ENCODE measurements at regions not wholly inside any gene's neighbourhood (a gene's known extent, or its start where the extent isn't known, plus 50 kb on each side); places are given as distances from the start of the nearest gene placed in this dataset.

GRCh38 chr14:42676636-42677035 is 1070.0 kb downstream of the LRFN5 start:
- DNase-seq, result no peak

GRCh38 chr14:42673963-42674362 is 1067.3 kb downstream of the LRFN5 start:
- DNase-seq, result no peak

- DNase-seq, result no peak
These were observed 1065.0 kb downstream of the LRFN5 start for GRCh38 chr14:42671636-42672035.

- DNase-seq, result no peak
These were observed 1058.4 kb downstream of the LRFN5 start for GRCh38 chr14:42665083-42665482.

- DNase-seq, result no peak
These were observed 1057.5 kb downstream of the LRFN5 start for GRCh38 chr14:42664190-42664589.

- no peak for DNase-seq
These were observed 1048.0 kb downstream of the LRFN5 start for GRCh38 chr14:42654707-42655106.

- no peak for DNase-seq
These were observed 1036.1 kb downstream of the LRFN5 start for GRCh38 chr14:42642787-42643186.

- no peak for DNase-seq
These were observed 1026.9 kb downstream of the LRFN5 start for GRCh38 chr14:42633504-42634095.

- DNase-seq, result no peak
These were observed 1022.9 kb downstream of the LRFN5 start for GRCh38 chr14:42629553-42629952.

GRCh38 chr14:42628602-42629001 is 1021.9 kb downstream of the LRFN5 start:
- DNase-seq, result no peak

- no peak for DNase-seq
These were observed 1020.3 kb downstream of the LRFN5 start for GRCh38 chr14:42626986-42627385.

GRCh38 chr14:42624980-42625761 is 1018.5 kb downstream of the LRFN5 start:
- DNase-seq, result no peak

GRCh38 chr14:42617005-42617404 is 1010.3 kb downstream of the LRFN5 start:
- no peak for DNase-seq

GRCh38 chr14:42606839-42607238 is 1000.2 kb downstream of the LRFN5 start:
- no peak for DNase-seq

GRCh38 chr14:42602336-42602845 is 995.7 kb downstream of the LRFN5 start:
- DNase-seq, result no peak

- DNase-seq, result no peak
These were observed 965.4 kb downstream of the LRFN5 start for GRCh38 chr14:42572032-42572431.

GRCh38 chr14:42569227-42569626 is 962.6 kb downstream of the LRFN5 start:
- no peak for DNase-seq

- DNase-seq, result peak; percentile 67
These were observed 958.9 kb downstream of the LRFN5 start for GRCh38 chr14:42565556-42565955.

- DNase-seq, result no peak
These were observed 956.6 kb downstream of the LRFN5 start for GRCh38 chr14:42563313-42563712.

- DNase-seq, result no peak
These were observed 949.9 kb downstream of the LRFN5 start for GRCh38 chr14:42556551-42556950.

- DNase-seq, result no peak
These were observed 948.7 kb downstream of the LRFN5 start for GRCh38 chr14:42555365-42555764.

GRCh38 chr14:42554091-42554490 is 947.4 kb downstream of the LRFN5 start:
- DNase-seq, result no peak

GRCh38 chr14:42550310-42550709 is 943.6 kb downstream of the LRFN5 start:
- no peak for DNase-seq

GRCh38 chr14:42548349-42548748 is 941.7 kb downstream of the LRFN5 start:
- no peak for DNase-seq

GRCh38 chr14:42545636-42546035 is 939.0 kb downstream of the LRFN5 start:
- no peak for DNase-seq
